ENCODE measurements at regions not wholly inside any gene's neighbourhood (a gene's known extent, or its start where the extent isn't known, plus 50 kb on each side); places are given as distances from the start of the nearest gene placed in this dataset.

GRCh38 chr4:183840311-183840710 is 64.8 kb upstream of the STOX2 start:
- TF ChIP-seq CTCF (IDR thresholded peaks at IDR 0.05) (peak; percentile 83 to 91 (median 86)), POLR2A (IDR thresholded peaks at IDR 0.05) (no peak)

Data from right lobe of liver (tissue), 4 donors.